ENCODE measurements at regions not wholly inside any gene's neighbourhood (a gene's known extent, or its start where the extent isn't known, plus 50 kb on each side); places are given as distances from the start of the nearest gene placed in this dataset.

DNA sequence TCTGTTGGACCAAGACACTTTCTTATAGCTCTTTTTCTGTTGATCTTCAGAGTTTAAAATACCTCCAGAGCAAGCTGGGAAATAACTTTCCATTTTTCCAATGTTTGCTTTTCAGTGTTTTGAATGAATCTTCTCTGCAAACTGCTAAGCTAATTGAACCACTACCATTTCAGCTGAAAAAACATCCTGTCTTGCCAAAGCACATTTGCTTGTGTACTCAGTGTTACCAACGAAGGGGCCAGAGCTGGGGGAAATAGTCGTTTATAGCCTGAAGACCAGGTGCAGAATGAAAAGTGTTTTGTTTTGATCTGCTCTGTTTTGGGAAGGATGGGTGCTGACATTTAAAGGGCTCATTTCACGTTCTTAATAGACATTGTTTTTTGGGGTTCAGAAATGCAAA is 88.4 kb upstream of the CLNK start:
- TF ChIP-seq YY1 (IDR thresholded peaks at IDR 0.05; ENCODE audit: insufficient read depth, insufficient read length): no peak
- no peak for TF ChIP-seq ZNF274 (IDR thresholded peaks at IDR 0.05; ENCODE audit: low read depth, low read length)

Measured in NT2/D1 (cell line).